ENCODE measurements at regions not wholly inside any gene's neighbourhood (a gene's known extent, or its start where the extent isn't known, plus 50 kb on each side); places are given as distances from the start of the nearest gene placed in this dataset.

DNA sequence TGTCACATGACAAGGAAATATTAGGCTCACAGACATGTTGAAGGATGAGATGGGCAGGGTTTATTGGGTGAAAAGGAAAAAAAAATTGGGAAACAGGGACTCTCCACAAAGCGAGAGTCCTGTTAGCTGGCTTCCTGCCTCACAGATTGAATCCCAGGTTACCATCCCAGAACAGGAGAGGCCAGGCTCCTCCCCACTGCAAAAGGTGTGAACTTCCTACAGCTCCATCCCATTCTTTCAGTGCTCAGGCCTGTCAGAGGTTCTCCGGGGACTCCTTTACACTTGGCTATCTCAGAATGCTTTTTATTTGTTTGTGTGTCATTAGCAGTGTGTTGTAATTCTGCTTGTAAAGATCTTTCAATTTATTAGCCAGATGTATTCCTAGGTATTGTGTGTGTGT is 115.1 kb downstream of the ADTRP start:
- no peak overlapping the region for H3K18ac ChIP-seq (ENCODE audit: insufficient read length, low read depth, low read length)
- no peaks in the 10 kb centered on the region for H3K9me3 ChIP-seq (ENCODE audit: control insufficient read depth, low read depth, low read length)
- no peak overlapping the region for H3K4ac ChIP-seq (ENCODE audit: low read depth, low read length)
- Mint-ChIP-seq H3K9me3 (peaks cover 4 to 12% of the 10 kb centered on the region in 2 experiments; a peak in 4 of 5 replicates), H3K36me3 (ENCODE audit: insufficient read depth in 1 of 3, low read depth in 3 of 3) (peaks cover 0 to 5% (median 3%) of the 10 kb centered on the region in 3 experiments; a peak in 2 of 7 replicates), H3K4me3 (no peak overlapping the region), H3K27ac (no peak overlapping the region), H3K27me3 (ENCODE audit: low read depth) (no peaks in the 10 kb centered on the region), H3K4me1 (no peaks in the 10 kb centered on the region)
- no peak overlapping the region for H4K8ac ChIP-seq (replicated peaks; ENCODE audit: insufficient read length, low read depth, low read length)
- no peak overlapping the region for H3K56ac ChIP-seq (ENCODE audit: insufficient read length, low read depth, low read length)
- no peak overlapping the region for H2BK20ac ChIP-seq (ENCODE audit: low read depth, low read length, poor library complexity, severe bottlenecking)
- H4K91ac ChIP-seq (ENCODE audit: insufficient read length, low read depth, low read length): no peak overlapping the region
- H2BK5ac ChIP-seq (ENCODE audit: insufficient read length, low read length): no peak overlapping the region
- no CpG with 5 or more reads among the region's 2 CpGs for WGBS (ENCODE audit: extremely low coverage, insufficient read length, low lambda C conversion rate)
- no peak overlapping the region for H3K14ac ChIP-seq (ENCODE audit: insufficient read depth, low read length)
- no peak overlapping the region for H4K5ac ChIP-seq (ENCODE audit: insufficient read length, low read depth, low read length)
- H3K79me2 ChIP-seq (ENCODE audit: insufficient read depth, low read length): no peaks in the 10 kb centered on the region
- no peak overlapping the region for H3K23ac ChIP-seq (ENCODE audit: insufficient read length, low read depth, low read length)
- no peak for DNase-seq
- H2BK12ac ChIP-seq (ENCODE audit: insufficient read length, low read depth, low read length): no peak overlapping the region
- H3K27me3 ChIP-seq (ENCODE audit: insufficient read depth, low read length): no peaks in the 10 kb centered on the region
- H3K27ac ChIP-seq (ENCODE audit: insufficient read length, low read depth, low read length): no peak overlapping the region
- no peak overlapping the region for H2BK120ac ChIP-seq (ENCODE audit: low read depth, low read length, poor library complexity, severe bottlenecking)
- H2BK15ac ChIP-seq (ENCODE audit: low read depth, low read length): no peak overlapping the region
- no peak overlapping the region for H2AK5ac ChIP-seq (ENCODE audit: insufficient read length, low read length)
- no peaks in the 10 kb centered on the region for H3K23me2 ChIP-seq (ENCODE audit: insufficient read length, low read depth, low read length, poor library complexity, severe bottlenecking)
- no peak overlapping the region for H3K9ac ChIP-seq (ENCODE audit: extremely low read depth, insufficient read length, low read length)
- no peak overlapping the region for H3T11ph ChIP-seq (ENCODE audit: low read length)
- H4K20me1 ChIP-seq (ENCODE audit: control insufficient read depth, insufficient read depth, insufficient read length): no peaks in the 10 kb centered on the region
- no peaks in the 10 kb centered on the region for H3K4me1 ChIP-seq (ENCODE audit: insufficient read depth, low read length)
- no peak overlapping the region for H3K4me2 ChIP-seq (ENCODE audit: insufficient read depth, insufficient read length, low read length)
- no peak overlapping the region for H2AFZ ChIP-seq (ENCODE audit: low read length)
- TF ChIP-seq, protein P1, sequence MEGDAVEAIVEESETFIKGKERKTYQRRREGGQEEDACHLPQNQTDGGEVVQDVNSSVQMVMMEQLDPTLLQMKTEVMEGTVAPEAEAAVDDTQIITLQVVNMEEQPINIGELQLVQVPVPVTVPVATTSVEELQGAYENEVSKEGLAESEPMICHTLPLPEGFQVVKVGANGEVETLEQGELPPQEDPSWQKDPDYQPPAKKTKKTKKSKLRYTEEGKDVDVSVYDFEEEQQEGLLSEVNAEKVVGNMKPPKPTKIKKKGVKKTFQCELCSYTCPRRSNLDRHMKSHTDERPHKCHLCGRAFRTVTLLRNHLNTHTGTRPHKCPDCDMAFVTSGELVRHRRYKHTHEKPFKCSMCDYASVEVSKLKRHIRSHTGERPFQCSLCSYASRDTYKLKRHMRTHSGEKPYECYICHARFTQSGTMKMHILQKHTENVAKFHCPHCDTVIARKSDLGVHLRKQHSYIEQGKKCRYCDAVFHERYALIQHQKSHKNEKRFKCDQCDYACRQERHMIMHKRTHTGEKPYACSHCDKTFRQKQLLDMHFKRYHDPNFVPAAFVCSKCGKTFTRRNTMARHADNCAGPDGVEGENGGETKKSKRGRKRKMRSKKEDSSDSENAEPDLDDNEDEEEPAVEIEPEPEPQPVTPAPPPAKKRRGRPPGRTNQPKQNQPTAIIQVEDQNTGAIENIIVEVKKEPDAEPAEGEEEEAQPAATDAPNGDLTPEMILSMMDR (conservative IDR thresholded peaks at IDR 0.05): no peak
- H3K79me1 ChIP-seq (ENCODE audit: insufficient read depth, low read depth, low read length, poor library complexity, severe bottlenecking): no peaks in the 10 kb centered on the region
